ENCODE measurements at regions not wholly inside any gene's neighbourhood (a gene's known extent, or its start where the extent isn't known, plus 50 kb on each side); places are given as distances from the start of the nearest gene placed in this dataset.

- TF ChIP-seq, protein P1, sequence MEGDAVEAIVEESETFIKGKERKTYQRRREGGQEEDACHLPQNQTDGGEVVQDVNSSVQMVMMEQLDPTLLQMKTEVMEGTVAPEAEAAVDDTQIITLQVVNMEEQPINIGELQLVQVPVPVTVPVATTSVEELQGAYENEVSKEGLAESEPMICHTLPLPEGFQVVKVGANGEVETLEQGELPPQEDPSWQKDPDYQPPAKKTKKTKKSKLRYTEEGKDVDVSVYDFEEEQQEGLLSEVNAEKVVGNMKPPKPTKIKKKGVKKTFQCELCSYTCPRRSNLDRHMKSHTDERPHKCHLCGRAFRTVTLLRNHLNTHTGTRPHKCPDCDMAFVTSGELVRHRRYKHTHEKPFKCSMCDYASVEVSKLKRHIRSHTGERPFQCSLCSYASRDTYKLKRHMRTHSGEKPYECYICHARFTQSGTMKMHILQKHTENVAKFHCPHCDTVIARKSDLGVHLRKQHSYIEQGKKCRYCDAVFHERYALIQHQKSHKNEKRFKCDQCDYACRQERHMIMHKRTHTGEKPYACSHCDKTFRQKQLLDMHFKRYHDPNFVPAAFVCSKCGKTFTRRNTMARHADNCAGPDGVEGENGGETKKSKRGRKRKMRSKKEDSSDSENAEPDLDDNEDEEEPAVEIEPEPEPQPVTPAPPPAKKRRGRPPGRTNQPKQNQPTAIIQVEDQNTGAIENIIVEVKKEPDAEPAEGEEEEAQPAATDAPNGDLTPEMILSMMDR (conservative IDR thresholded peaks at IDR 0.05), result no peak
- no peak for TF ChIP-seq EZH2 (IDR thresholded peaks at IDR 0.05; ENCODE audit: low read depth)
- ChIA-PET CTCF (interaction anchor here (0.5 kb wide), 1 partner anchor 1134 kb away, joined by 8 read pairs; no protein-coding TSS in a partner anchor), POLR2A (ENCODE audit: unreplicated experiment) (no interaction called here)
- H3K36me3 ChIP-seq (ENCODE audit: low read depth), result no peaks in the 10 kb centered on the region
- H4K20me1 ChIP-seq (ENCODE audit: insufficient read depth), result no peaks in the 10 kb centered on the region
- no peak overlapping the region for H3K4me3 ChIP-seq
- H3K4me1 ChIP-seq (replicated peaks; ENCODE audit: insufficient read depth), result no peaks in the 10 kb centered on the region; the same call in 1 of the 2 replicates
- H3K27ac ChIP-seq, result no peak overlapping the region
- no peak overlapping the region for H3K4me2 ChIP-seq
- intact Hi-C loops (cut with micrococcal nuclease; ENCODE audit: unreplicated experiment), result no loop called here
- H3K27me3 ChIP-seq (ENCODE audit: insufficient read depth, low read depth), result peaks cover 22% of the 10 kb centered on the region; the same call in 1 of the 2 replicates
- no peak overlapping the region for H2AFZ ChIP-seq
- H3K9me3 ChIP-seq (ENCODE audit: insufficient read depth, low read depth), result no peaks in the 10 kb centered on the region
- DNase-seq, result no peak
- H3K9me2 ChIP-seq (ENCODE audit: insufficient read depth), result no peaks in the 10 kb centered on the region
- no TSS peak for BruUV-seq (replicated peaks)
- no peaks in the 10 kb centered on the region for H3K79me2 ChIP-seq (ENCODE audit: low read depth)
- H3F3A ChIP-seq (ENCODE audit: insufficient read depth, low read depth), result peaks cover 4% of the 10 kb centered on the region; the same call in 1 of the 2 replicates
Observed at GRCh38 chr2:120976501-120977307, 241.0 kb downstream of the GLI2 start.

- Histone ChIP-seq H3K4me2 (no peak overlapping the region), H2AFZ (no peak overlapping the region), H3K9me2 (ENCODE audit: insufficient read depth) (no peaks in the 10 kb centered on the region), H3K4me1 (replicated peaks; ENCODE audit: insufficient read depth) (no peaks in the 10 kb centered on the region; the same call in 1 of the 2 replicates), H4K20me1 (ENCODE audit: insufficient read depth) (no peaks in the 10 kb centered on the region), H3K79me2 (ENCODE audit: low read depth) (no peaks in the 10 kb centered on the region), H3K4me3 (no peak overlapping the region), H3K9me3 (ENCODE audit: insufficient read depth, low read depth) (no peaks in the 10 kb centered on the region), H3K36me3 (ENCODE audit: low read depth) (no peaks in the 10 kb centered on the region), H3F3A (ENCODE audit: insufficient read depth, low read depth) (peaks cover 4% of the 10 kb centered on the region; the same call in 1 of the 2 replicates), H3K27me3 (ENCODE audit: insufficient read depth, low read depth) (peaks cover 24% of the 10 kb centered on the region; the same call in 1 of the 2 replicates), H3K27ac (no peak overlapping the region)
- ChIA-PET POLR2A (ENCODE audit: unreplicated experiment) (no interaction called here), CTCF (no interaction called here)
- no TSS peak for BruUV-seq (replicated peaks)
- intact Hi-C loops (cut with micrococcal nuclease; ENCODE audit: unreplicated experiment), result no loop called here
- no peak for DNase-seq
- no peak for TF ChIP-seq EZH2 (IDR thresholded peaks at IDR 0.05; ENCODE audit: low read depth)
- TF ChIP-seq, protein P1 (conservative IDR thresholded peaks at IDR 0.05), result no peak
Observed at GRCh38 chr2:120977582-120978358, 242.1 kb downstream of the GLI2 start.

- TF ChIP-seq, protein P1 (conservative IDR thresholded peaks at IDR 0.05), result no peak
- no peak for TF ChIP-seq EZH2 (IDR thresholded peaks at IDR 0.05; ENCODE audit: low read depth)
- no peak overlapping the region for H3K4me3 ChIP-seq
- H2AFZ ChIP-seq, result no peak overlapping the region
- no peaks in the 10 kb centered on the region for H4K20me1 ChIP-seq (ENCODE audit: insufficient read depth)
- H3K4me1 ChIP-seq (replicated peaks; ENCODE audit: insufficient read depth), result no peaks in the 10 kb centered on the region; the same call in 1 of the 2 replicates
- H3F3A ChIP-seq (ENCODE audit: insufficient read depth, low read depth), result peaks cover 4% of the 10 kb centered on the region; the same call in 1 of the 2 replicates
- H3K27ac ChIP-seq, result no peak overlapping the region
- DNase-seq, result peak; percentile 36 to 64
- BruUV-seq (replicated peaks), result no TSS peak
- intact Hi-C loops (cut with micrococcal nuclease; ENCODE audit: unreplicated experiment), result no loop called here
- H3K4me2 ChIP-seq, result no peak overlapping the region
- no peaks in the 10 kb centered on the region for H3K9me2 ChIP-seq (ENCODE audit: insufficient read depth)
- H3K79me2 ChIP-seq (ENCODE audit: low read depth), result no peaks in the 10 kb centered on the region
- ChIA-PET CTCF (no interaction called here), POLR2A (ENCODE audit: unreplicated experiment) (no interaction called here)
- peaks cover 25% of the 10 kb centered on the region; the same call in 1 of the 2 replicates for H3K27me3 ChIP-seq (ENCODE audit: insufficient read depth, low read depth)
- no peaks in the 10 kb centered on the region for H3K36me3 ChIP-seq (ENCODE audit: low read depth)
- no peaks in the 10 kb centered on the region for H3K9me3 ChIP-seq (ENCODE audit: insufficient read depth, low read depth)
Observed at GRCh38 chr2:120978359-120979050, 242.8 kb downstream of the GLI2 start.
